IMR-90 (cell line): ENCODE measurements at regions not wholly inside any gene's neighbourhood (a gene's known extent, or its start where the extent isn't known, plus 50 kb on each side); places are given as distances from the start of the nearest gene placed in this dataset.

Experiments used
- ATAC-seq: fragments of 200-7000 bp; cut with Tn5 transposase; 2 replicates; pipeline ENCODE4 v1.9.1; 2020; ENCODE audit warnings: low read depth, mild to moderate bottlenecking, moderate library complexity
- BruUV-seq: library from RNA; stranded (reverse); fragments of 400-500 nt; replicated peaks from 2 replicates; lab custom pipeline; 2021; lab: Mats Ljungman, UMichigan
- CTCF ChIA-PET: fragments of 300-600 bp; formaldehyde crosslinking; extraction: SDS; loops from one replicate; lab custom pipeline; 2021; ENCODE audit warnings: antibody characterized with exemption; lab: Yijun Ruan, JAX
- POLR2A ChIA-PET: fragments of 300-600 bp; sonication (Branson Sonifier 250); formaldehyde crosslinking; loops from one replicate; lab custom pipeline; 2022; ENCODE audit warnings: antibody characterized with exemption; ENCODE audit not compliant: unreplicated experiment; lab: Charles Lee
- DNase-seq: peaks from one replicate; pipeline ENCODE4 v3.0.0; 2013
- H2AFZ ChIP-seq: replicated peaks from 2 replicates; pipeline ENCODE3; 2013; ENCODE audit warnings: low read length, mild to moderate bottlenecking; ENCODE audit not compliant: poor library complexity
- H2AK5ac ChIP-seq: 2 replicates; pipeline ENCODE4 v1.6.1; 2013; ENCODE audit warnings: low read depth, low read length, inconsistent platforms
- H2AK9ac ChIP-seq: replicated peaks from 2 replicates; pipeline ENCODE3; 2013; ENCODE audit warnings: mild to moderate bottlenecking, low read depth, low read length, moderate library complexity; ENCODE audit not compliant: poor library complexity
- H2BK120ac ChIP-seq: 2 replicates; pipeline ENCODE4 v1.6.1; 2013; ENCODE audit warnings: low read depth, low read length, inconsistent platforms
- H2BK15ac ChIP-seq: 3 replicates; pipeline ENCODE4 v1.6.1; 2013; ENCODE audit warnings: low read depth, low read length, inconsistent platforms
- H2BK20ac ChIP-seq: 2 replicates; pipeline ENCODE4 v1.6.1; 2013; ENCODE audit warnings: low read depth, mild to moderate bottlenecking, inconsistent platforms, low read length, moderate library complexity
- H2BK5ac ChIP-seq: 2 replicates; pipeline ENCODE4 v1.6.1; 2013; ENCODE audit warnings: mild to moderate bottlenecking, low read depth, low read length, inconsistent platforms; ENCODE audit not compliant: poor library complexity, severe bottlenecking
- H3K14ac ChIP-seq: replicated peaks from 2 replicates; pipeline ENCODE4 v1.6.1; 2013; ENCODE audit warnings: low read depth, low read length, inconsistent platforms
- H3K18ac ChIP-seq: 2 replicates; pipeline ENCODE4 v1.6.1; 2013; ENCODE audit warnings: low read depth, low read length, control low read depth
- H3K23ac ChIP-seq: 2 replicates; pipeline ENCODE4 v1.6.1; 2013; ENCODE audit warnings: low read depth, low read length, inconsistent platforms
- H3K27ac ChIP-seq: 2 replicates; pipeline ENCODE4 v1.5.1; 2013; ENCODE audit warnings: mild to moderate bottlenecking, control low read depth, low read length; ENCODE audit not compliant: insufficient read depth
- H3K27me3 ChIP-seq: 2 replicates; pipeline ENCODE4 v1.6.1; 2013; ENCODE audit warnings: low read length; ENCODE audit not compliant: control insufficient read depth, insufficient read depth
- H3K36me3 ChIP-seq: 2 replicates; pipeline ENCODE4 v1.6.1; 2013; ENCODE audit warnings: low read length, mixed read lengths; ENCODE audit not compliant: control insufficient read depth, insufficient read depth
- H3K4ac ChIP-seq: 2 replicates; pipeline ENCODE4 v1.6.1; 2013; ENCODE audit warnings: low read depth, low read length, inconsistent platforms
- H3K4me1 ChIP-seq: 2 replicates; pipeline ENCODE4 v1.6.1; 2013; ENCODE audit warnings: low read length, mixed read lengths; ENCODE audit not compliant: control insufficient read depth, insufficient read depth
- H3K4me2 ChIP-seq: 2 replicates; pipeline ENCODE4 v1.6.1; 2013; ENCODE audit warnings: low read depth, mild to moderate bottlenecking, control low read depth, low read length, moderate library complexity
- H3K4me3 ChIP-seq: 2 replicates; pipeline ENCODE4 v1.5.1; 2013; ENCODE audit warnings: low read depth, mild to moderate bottlenecking, control low read depth, low read length, moderate library complexity; ENCODE audit not compliant: insufficient read depth
- H3K56ac ChIP-seq: 2 replicates; pipeline ENCODE4 v1.6.1; 2013; ENCODE audit warnings: low read length, inconsistent platforms; ENCODE audit not compliant: insufficient read depth; ENCODE audit errors: extremely low read depth
- H3K79me1 ChIP-seq, 2 experiments: 2 replicates each; pipeline ENCODE4 v1.6.1; 2013; ENCODE audit warnings: low read length in 2 of 2, inconsistent platforms in 1 of 2, low read depth in 1 of 2
- H3K9ac ChIP-seq: 2 replicates; pipeline ENCODE4 v1.6.1; 2013; ENCODE audit warnings: low read depth, low read length, control low read depth
- H3K9me1 ChIP-seq: 2 replicates; pipeline ENCODE4 v1.6.1; 2013; ENCODE audit warnings: low read length, inconsistent platforms; ENCODE audit not compliant: insufficient read depth
- H3K9me3 ChIP-seq: 2 replicates; pipeline ENCODE4 v1.6.1; 2013; ENCODE audit warnings: low read length; ENCODE audit not compliant: control insufficient read depth, insufficient read depth
- H4K20me1 ChIP-seq: 2 replicates; pipeline ENCODE4 v1.6.1; 2013; ENCODE audit warnings: low read length, inconsistent platforms; ENCODE audit not compliant: insufficient read depth
- H4K5ac ChIP-seq: 2 replicates; pipeline ENCODE4 v1.6.1; 2013; ENCODE audit warnings: mild to moderate bottlenecking, low read depth, low read length, control low read depth
- H4K8ac ChIP-seq, 2 experiments: 2 replicates each; pipeline ENCODE4 v1.6.1; 2013; ENCODE audit warnings: low read depth in 2 of 2, low read length in 2 of 2, control low read depth in 1 of 2, inconsistent platforms in 1 of 2
- H4K91ac ChIP-seq: 2 replicates; pipeline ENCODE4 v1.6.1; 2013; ENCODE audit warnings: low read depth, low read length, inconsistent platforms; ENCODE audit not compliant: insufficient read depth
- BHLHE40 ChIP-seq: fragments of 150-350 bp; IDR thresholded peaks from 2 replicates; pipeline ENCODE4 v1.6.1; 2016; ENCODE audit warnings: mild to moderate bottlenecking, low read depth, low read length
- CEBPB ChIP-seq: IDR thresholded peaks from 2 replicates; pipeline ENCODE4 v1.6.1; 2012; ENCODE audit warnings: low read depth, low read length, improper control_type of control experiment
- CHD1 ChIP-seq: IDR thresholded peaks from 2 replicates; pipeline ENCODE4 v1.6.1; 2012; ENCODE audit warnings: low read depth, low read length, improper control_type of control experiment
- CTCF ChIP-seq: conservative IDR thresholded peaks from 2 replicates; pipeline ENCODE4 v1.5.1; 2012; ENCODE audit warnings: mild to moderate bottlenecking, low read depth, low read length, improper control_type of control experiment
- ELK1 ChIP-seq: fragments of 150-350 bp; IDR thresholded peaks from 2 replicates; pipeline ENCODE4 v1.6.1; 2016; ENCODE audit warnings: low read depth, mild to moderate bottlenecking, low read length, moderate library complexity, borderline replicate concordance
- FOS ChIP-seq: fragments of 150-350 bp; IDR thresholded peaks from 2 replicates; pipeline ENCODE4 v1.6.1; 2016; ENCODE audit warnings: low read depth, low read length
- MAFK ChIP-seq: IDR thresholded peaks from 2 replicates; pipeline ENCODE4 v1.6.1; 2012; ENCODE audit warnings: low read depth, low read length, improper control_type of control experiment
- MAZ ChIP-seq: IDR thresholded peaks from 2 replicates; pipeline ENCODE4 v1.6.1; 2012; ENCODE audit warnings: low read depth, mild to moderate bottlenecking, low read length, improper control_type of control experiment, moderate library complexity, borderline replicate concordance
- MXI1 ChIP-seq: IDR thresholded peaks from 2 replicates; pipeline ENCODE4 v1.6.1; 2012; ENCODE audit warnings: low read depth, mild to moderate bottlenecking, low read length, moderate library complexity, borderline replicate concordance
- POLR2A ChIP-seq: IDR thresholded peaks from 2 replicates; pipeline ENCODE4 v1.6.1; 2012; ENCODE audit warnings: mild to moderate bottlenecking, low read depth, low read length
- RAD21 ChIP-seq: IDR thresholded peaks from 2 replicates; pipeline ENCODE4 v1.6.1; 2012; ENCODE audit warnings: low read length, improper control_type of control experiment
- RCOR1 ChIP-seq: IDR thresholded peaks from 2 replicates; pipeline ENCODE4 v1.6.1; 2012; ENCODE audit warnings: mild to moderate bottlenecking, low read length, improper control_type of control experiment; ENCODE audit not compliant: insufficient replicate concordance
- RFX5 ChIP-seq: IDR thresholded peaks from 2 replicates; pipeline ENCODE4 v1.8.0; 2012; ENCODE audit warnings: low read depth, mild to moderate bottlenecking, low read length, moderate library complexity
- SMC3 ChIP-seq: fragments of 150-350 bp; IDR thresholded peaks from 2 replicates; pipeline ENCODE4 v1.6.1; 2016; ENCODE audit warnings: low read depth, mild to moderate bottlenecking, antibody characterized with exemption, low read length, moderate library complexity
- USF2 ChIP-seq: fragments of 150-350 bp; IDR thresholded peaks from 2 replicates; pipeline ENCODE4 v1.6.1; 2017; ENCODE audit warnings: mild to moderate bottlenecking, antibody characterized with exemption, low read length, low read depth
- WGBS, 2 experiments: methylation state at CpG; one replicate each; pipeline versions ENCODE4 v1.1.5 to v1.1.7; 2013; ENCODE audit warnings: missing lambda C conversion rate in 2 of 2; ENCODE audit not compliant: insufficient read length in 1 of 2; ENCODE audit errors: extremely low coverage in 2 of 2; 5-methylcytosine and 5-hydroxymethylcytosine counted together
- dilution Hi-C: fragments of 300-500 bp; cut with HindIII; formaldehyde crosslinking; loops from one replicate; pipeline ENCODE4 v1.14.3; 2018; ENCODE audit warnings: low sequenced_read_pairs; ENCODE audit not compliant: unreplicated experiment
- in situ Hi-C: fragments of 300-500 bp; cut with MboI; formaldehyde crosslinking; loops from 3 replicates; pipeline ENCODE4 v1.14.3; 2019; ENCODE audit warnings: low sequenced_read_pairs, inconsistent platforms, mixed read lengths
- intact Hi-C: fragments of 100-400 bp; cut with micrococcal nuclease; formaldehyde crosslinking; loops from 2 replicates; pipeline ENCODE4 v1.10.0; 2022

DNA sequence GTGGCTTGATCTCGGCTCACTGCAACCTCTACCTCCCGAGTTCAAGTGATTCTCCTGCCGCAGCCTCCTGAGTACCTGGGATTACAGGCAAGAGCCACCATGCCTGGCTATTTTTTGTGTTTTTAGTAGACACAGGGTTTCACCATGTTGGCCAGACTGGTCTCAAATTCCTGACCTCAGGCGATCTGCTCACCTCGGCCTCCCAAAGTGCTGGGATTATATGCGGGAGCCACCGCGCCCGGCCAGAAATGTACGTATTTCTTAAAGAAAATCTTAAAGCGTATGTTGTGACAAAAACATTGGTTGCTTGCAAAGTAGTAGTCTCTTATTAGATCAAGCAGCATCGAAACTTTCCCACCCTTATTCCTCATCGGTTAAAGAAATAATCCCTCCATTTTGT lies 748.9 kb upstream of the NR2F2 start:
- Histone ChIP-seq H2BK120ac (no peak overlapping the region), H2BK20ac (no peak overlapping the region), H2BK5ac (no peak overlapping the region), H2AFZ (no peak overlapping the region), H3K27ac (no peak overlapping the region), H3K36me3 (no peaks in the 10 kb centered on the region), H3K4me3 (no peak overlapping the region), H2AK5ac (no peak overlapping the region), H3K4me1 (no peaks in the 10 kb centered on the region), H3K23ac (no peak overlapping the region), H3K9me3 (no peaks in the 10 kb centered on the region), H3K14ac (no peak overlapping the region), H3K9ac (no peak overlapping the region), H3K4me2 (no peak overlapping the region), H2AK9ac (no peak overlapping the region), H3K4ac (no peak overlapping the region), H2BK15ac (no peak overlapping the region), H3K79me1 (no peaks in the 10 kb centered on the region), H3K27me3 (no peaks in the 10 kb centered on the region), H3K56ac (no peak overlapping the region), H4K5ac (no peak overlapping the region), H4K8ac (no peak overlapping the region), H4K20me1 (no peaks in the 10 kb centered on the region), H3K18ac (no peak overlapping the region), H4K91ac (no peak overlapping the region), H3K9me1 (no peaks in the 10 kb centered on the region; the same call in 1 of the 2 replicates)
- in situ Hi-C loops, result no loop called here
- CTCF ChIA-PET, result no interaction called here
- no TSS peak for BruUV-seq
- DNase-seq, result no peak
- no peak for ATAC-seq
- no CpG with 5 or more reads among the region's 13 CpGs for WGBS, 2 experiments
- POLR2A ChIA-PET, result no interaction called here
- dilution Hi-C loops, result no loop called here
- TF ChIP-seq MAFK (no peak), MXI1 (no peak), BHLHE40 (no peak), ELK1 (no peak), CEBPB (no peak), MAZ (no peak), FOS (no peak), RCOR1 (no peak), USF2 (no peak), CHD1 (no peak), SMC3 (no peak), CTCF (no peak), RAD21 (no peak), RFX5 (no peak), POLR2A (no peak)
- intact Hi-C loops, result no loop called here
